ENCODE measurements at regions not wholly inside any gene's neighbourhood (a gene's known extent, or its start where the extent isn't known, plus 50 kb on each side); places are given as distances from the start of the nearest gene placed in this dataset.

DNA sequence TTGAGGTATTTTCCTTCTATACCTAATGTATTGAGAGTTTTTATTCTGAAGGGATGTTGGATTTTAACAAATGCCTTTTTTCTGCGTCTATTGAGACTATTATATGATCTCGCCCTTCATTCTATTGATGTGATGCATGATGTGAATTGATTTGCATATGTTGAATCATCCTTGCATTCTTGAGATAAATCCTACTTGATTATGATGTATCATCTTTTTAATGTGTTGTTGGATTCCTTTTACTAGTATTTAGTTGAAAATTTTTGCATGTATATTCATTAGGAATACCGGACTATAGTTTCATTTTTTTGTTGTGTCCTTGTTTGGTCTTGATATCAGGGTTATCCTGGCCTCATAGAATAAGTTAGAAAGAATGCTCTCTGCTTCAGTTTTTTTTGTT lies 169.7 kb downstream of the NPR3 start:
- Mint-ChIP-seq H3K4me1 (ENCODE audit: low read depth, unreplicated experiment) (no peaks in the 10 kb centered on the region), H3K4me3 (ENCODE audit: unreplicated experiment) (no peak overlapping the region), H3K36me3 (ENCODE audit: unreplicated experiment) (no peaks in the 10 kb centered on the region), H3K27me3 (ENCODE audit: unreplicated experiment) (no peaks in the 10 kb centered on the region), H3K27ac (ENCODE audit: unreplicated experiment) (no peak overlapping the region), H3K9me3 (ENCODE audit: unreplicated experiment) (peaks cover 2% of the 10 kb centered on the region)
- no peak for DNase-seq
- TF ChIP-seq, protein P1, sequence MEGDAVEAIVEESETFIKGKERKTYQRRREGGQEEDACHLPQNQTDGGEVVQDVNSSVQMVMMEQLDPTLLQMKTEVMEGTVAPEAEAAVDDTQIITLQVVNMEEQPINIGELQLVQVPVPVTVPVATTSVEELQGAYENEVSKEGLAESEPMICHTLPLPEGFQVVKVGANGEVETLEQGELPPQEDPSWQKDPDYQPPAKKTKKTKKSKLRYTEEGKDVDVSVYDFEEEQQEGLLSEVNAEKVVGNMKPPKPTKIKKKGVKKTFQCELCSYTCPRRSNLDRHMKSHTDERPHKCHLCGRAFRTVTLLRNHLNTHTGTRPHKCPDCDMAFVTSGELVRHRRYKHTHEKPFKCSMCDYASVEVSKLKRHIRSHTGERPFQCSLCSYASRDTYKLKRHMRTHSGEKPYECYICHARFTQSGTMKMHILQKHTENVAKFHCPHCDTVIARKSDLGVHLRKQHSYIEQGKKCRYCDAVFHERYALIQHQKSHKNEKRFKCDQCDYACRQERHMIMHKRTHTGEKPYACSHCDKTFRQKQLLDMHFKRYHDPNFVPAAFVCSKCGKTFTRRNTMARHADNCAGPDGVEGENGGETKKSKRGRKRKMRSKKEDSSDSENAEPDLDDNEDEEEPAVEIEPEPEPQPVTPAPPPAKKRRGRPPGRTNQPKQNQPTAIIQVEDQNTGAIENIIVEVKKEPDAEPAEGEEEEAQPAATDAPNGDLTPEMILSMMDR (IDR thresholded peaks at IDR 0.05; ENCODE audit: partially characterized antibody, unreplicated experiment), result no peak

DNA sequence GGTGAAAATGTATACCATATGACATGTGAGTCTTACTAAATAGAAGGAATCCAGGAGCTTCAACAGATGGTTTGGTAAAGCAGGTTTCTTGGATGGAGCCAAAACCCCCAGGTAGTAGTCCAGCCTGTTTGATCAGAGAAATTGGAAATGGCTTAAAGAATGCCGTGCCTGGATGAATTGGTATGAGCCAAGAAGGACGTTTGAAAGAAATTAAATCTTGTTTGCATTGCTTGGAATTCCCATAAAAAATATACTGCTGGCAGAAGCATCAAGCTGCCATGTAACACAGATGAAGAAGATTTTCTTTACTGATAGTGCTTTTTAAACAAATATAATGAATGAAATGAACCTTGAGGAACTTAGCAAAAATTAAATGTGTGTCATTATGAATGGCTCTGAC lies 176.3 kb downstream of the NPR3 start:
- DNase-seq, result no peak
- Mint-ChIP-seq H3K36me3 (ENCODE audit: unreplicated experiment) (no peaks in the 10 kb centered on the region), H3K27ac (ENCODE audit: unreplicated experiment) (no peak overlapping the region), H3K4me3 (ENCODE audit: unreplicated experiment) (no peak overlapping the region), H3K4me1 (ENCODE audit: low read depth, unreplicated experiment) (no peaks in the 10 kb centered on the region), H3K9me3 (ENCODE audit: unreplicated experiment) (peaks cover under 1% of the 10 kb centered on the region), H3K27me3 (ENCODE audit: unreplicated experiment) (no peaks in the 10 kb centered on the region)
- TF ChIP-seq, protein P1 (IDR thresholded peaks at IDR 0.05; ENCODE audit: partially characterized antibody, unreplicated experiment), result no peak

DNA sequence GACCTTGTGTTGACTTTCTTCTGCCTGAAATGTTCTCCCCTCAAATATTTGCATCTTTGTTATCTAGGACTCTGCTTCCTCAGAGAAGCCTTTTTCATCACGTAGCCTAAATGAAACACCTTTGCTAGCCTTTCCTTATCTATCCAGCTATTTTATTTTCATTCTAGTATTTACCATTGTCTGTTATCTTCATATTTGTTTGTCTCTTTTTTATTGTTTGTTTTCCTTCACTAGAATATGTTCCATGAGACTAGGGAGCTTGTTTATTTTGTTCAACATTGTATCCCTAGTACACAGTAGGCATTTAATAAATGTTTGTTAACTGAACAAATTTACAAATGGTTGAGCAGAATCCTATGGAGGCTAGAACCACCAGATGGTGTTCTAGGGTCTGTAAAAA lies 178.0 kb downstream of the NPR3 start:
- H3K4me1 Mint-ChIP-seq (ENCODE audit: low read depth, unreplicated experiment), result no peaks in the 10 kb centered on the region
- no peaks in the 10 kb centered on the region for H3K27me3 Mint-ChIP-seq (ENCODE audit: unreplicated experiment)
- no peak overlapping the region for H3K4me3 Mint-ChIP-seq (ENCODE audit: unreplicated experiment)
- no peaks in the 10 kb centered on the region for H3K36me3 Mint-ChIP-seq (ENCODE audit: unreplicated experiment)
- H3K27ac Mint-ChIP-seq (ENCODE audit: unreplicated experiment), result no peak overlapping the region
- no peak for DNase-seq
- TF ChIP-seq, protein P1 (IDR thresholded peaks at IDR 0.05; ENCODE audit: partially characterized antibody, unreplicated experiment), result no peak
- H3K9me3 Mint-ChIP-seq (ENCODE audit: unreplicated experiment), result no peaks in the 10 kb centered on the region

DNA sequence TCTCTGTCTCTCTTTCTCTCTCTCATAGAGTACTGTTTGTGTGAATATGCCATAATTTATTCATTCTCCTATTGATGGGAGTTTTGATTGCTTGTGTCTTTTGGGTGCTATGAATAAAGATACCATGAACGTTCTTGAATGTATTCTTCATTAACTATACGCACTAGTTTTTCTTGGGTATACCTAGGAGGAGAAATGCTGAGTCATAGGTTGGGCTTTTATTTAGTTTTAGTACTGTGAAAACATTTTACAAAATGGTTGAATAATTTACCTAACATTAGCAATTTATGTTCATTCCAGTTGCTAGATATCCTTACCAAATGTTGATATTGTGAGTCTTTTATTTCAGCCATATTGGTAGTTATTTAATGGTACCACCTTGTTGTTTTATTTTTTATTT lies 192.5 kb downstream of the NPR3 start:
- Mint-ChIP-seq H3K4me1 (ENCODE audit: low read depth, unreplicated experiment) (no peaks in the 10 kb centered on the region), H3K27ac (ENCODE audit: unreplicated experiment) (no peak overlapping the region), H3K9me3 (ENCODE audit: unreplicated experiment) (peaks cover 8% of the 10 kb centered on the region), H3K27me3 (ENCODE audit: unreplicated experiment) (no peaks in the 10 kb centered on the region), H3K4me3 (ENCODE audit: unreplicated experiment) (no peak overlapping the region), H3K36me3 (ENCODE audit: unreplicated experiment) (peaks cover 6% of the 10 kb centered on the region)
- DNase-seq, result no peak
- TF ChIP-seq, protein P1 (IDR thresholded peaks at IDR 0.05; ENCODE audit: partially characterized antibody, unreplicated experiment), result no peak

DNA sequence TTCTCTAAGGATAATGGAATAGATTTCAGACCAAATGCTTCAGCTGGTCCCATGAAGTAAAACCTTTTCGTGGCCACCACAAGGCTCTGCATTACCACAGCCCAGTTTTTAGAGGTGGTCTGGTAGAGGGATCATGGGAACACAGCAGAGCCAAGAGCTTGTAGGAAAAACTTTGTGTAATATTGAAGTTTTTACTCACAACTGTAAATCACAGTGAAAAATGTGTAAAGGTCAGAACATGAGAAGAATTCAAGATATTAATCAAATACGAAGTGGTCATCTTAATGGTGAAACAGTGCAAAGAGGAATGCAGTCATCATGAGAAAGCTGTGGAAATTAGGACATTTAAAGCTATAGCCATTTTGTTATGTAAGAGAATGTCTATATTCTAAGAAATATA lies 197.5 kb downstream of the NPR3 start:
- no peak overlapping the region for H3K27ac Mint-ChIP-seq (ENCODE audit: unreplicated experiment)
- no peaks in the 10 kb centered on the region for H3K4me1 Mint-ChIP-seq (ENCODE audit: low read depth, unreplicated experiment)
- TF ChIP-seq, protein P1 (IDR thresholded peaks at IDR 0.05; ENCODE audit: partially characterized antibody, unreplicated experiment), result no peak
- peaks cover 2% of the 10 kb centered on the region for H3K27me3 Mint-ChIP-seq (ENCODE audit: unreplicated experiment)
- H3K4me3 Mint-ChIP-seq (ENCODE audit: unreplicated experiment), result no peak overlapping the region
- H3K36me3 Mint-ChIP-seq (ENCODE audit: unreplicated experiment), result no peaks in the 10 kb centered on the region
- H3K9me3 Mint-ChIP-seq (ENCODE audit: unreplicated experiment), result peaks cover 2% of the 10 kb centered on the region
- DNase-seq, result no peak
